HG02870 (cell line): ENCODE measurements at regions not wholly inside any gene's neighbourhood (a gene's known extent, or its start where the extent isn't known, plus 50 kb on each side); places are given as distances from the start of the nearest gene placed in this dataset.

Experiments used
- ATAC-seq: cut with Tn5 transposase; IDR thresholded peaks from one replicate; pipeline ENCODE4 v1.9.1; 2021; ENCODE audit warnings: mild to moderate bottlenecking, moderate library complexity; ENCODE audit not compliant: unreplicated experiment

GRCh38 chr3:10583798-10584708 lies 78.7 kb upstream of the ATP2B2 start:
- ATAC-seq = no peak

GRCh38 chr3:10585945-10586344 lies 80.6 kb upstream of the ATP2B2 start:
- no peak for ATAC-seq

GRCh38 chr3:10594915-10595314 lies 89.5 kb upstream of the ATP2B2 start:
- ATAC-seq = no peak

- no peak for ATAC-seq
Measured at GRCh38 chr3:10596746-10597448, 91.5 kb upstream of the ATP2B2 start.

- no peak for ATAC-seq
Measured at GRCh38 chr3:10597733-10598132, 92.3 kb upstream of the ATP2B2 start.

GRCh38 chr3:10599017-10599416 lies 93.6 kb upstream of the ATP2B2 start:
- no peak for ATAC-seq

- ATAC-seq = no peak
Measured at GRCh38 chr3:10599444-10599843, 94.1 kb upstream of the ATP2B2 start.

GRCh38 chr3:10600296-10600714 lies 94.9 kb upstream of the ATP2B2 start:
- ATAC-seq = no peak

GRCh38 chr3:10600726-10601125 lies 95.3 kb upstream of the ATP2B2 start:
- ATAC-seq = no peak

- no peak for ATAC-seq
Measured at GRCh38 chr3:10601151-10601856, 95.9 kb upstream of the ATP2B2 start.

GRCh38 chr3:10601857-10602230 lies 96.5 kb upstream of the ATP2B2 start:
- no peak for ATAC-seq

- ATAC-seq = no peak
Measured at GRCh38 chr3:10602271-10602670, 96.9 kb upstream of the ATP2B2 start.

- peak; percentile 90 for ATAC-seq
Measured at GRCh38 chr3:10602769-10603768, 97.7 kb upstream of the ATP2B2 start.

- ATAC-seq = no peak
Measured at GRCh38 chr3:10609134-10609533, 103.7 kb upstream of the ATP2B2 start.

- ATAC-seq = no peak
Measured at GRCh38 chr3:10614168-10614567, 108.8 kb upstream of the ATP2B2 start.

- no peak for ATAC-seq
Measured at GRCh38 chr3:10615715-10616114, 110.3 kb upstream of the ATP2B2 start.

GRCh38 chr3:10616321-10616720 lies 110.9 kb upstream of the ATP2B2 start:
- no peak for ATAC-seq

GRCh38 chr3:10619989-10620832 lies 114.8 kb upstream of the ATP2B2 start:
- no peak for ATAC-seq

GRCh38 chr3:10620833-10621082 lies 115.4 kb upstream of the ATP2B2 start:
- ATAC-seq = no peak
